HepG2 (cell line): ENCODE measurements at regions not wholly inside any gene's neighbourhood (a gene's known extent, or its start where the extent isn't known, plus 50 kb on each side); places are given as distances from the start of the nearest gene placed in this dataset.

Experiments used
- HDAC2 ChIP-seq: sonication (generic); formaldehyde crosslinking; IDR thresholded peaks from 2 replicates; pipeline ENCODE4 v1.4.0; 2020; ENCODE audit warnings: missing genetic modification reagents
- MATR3 ChIP-seq: sonication (generic); formaldehyde crosslinking; IDR thresholded peaks from 2 replicates; pipeline ENCODE4 v1.4.0; 2020; ENCODE audit warnings: missing genetic modification reagents
- PHF20 ChIP-seq: sonication (generic); formaldehyde crosslinking; IDR thresholded peaks from 2 replicates; pipeline ENCODE4 v1.5.0; 2020; ENCODE audit warnings: mild to moderate bottlenecking, missing genetic modification reagents
- POLR2AphosphoS2 ChIP-seq: IDR thresholded peaks from 2 replicates; pipeline ENCODE4 v1.6.1; 2011; ENCODE audit warnings: low read depth, low read length, improper control_type of control experiment
- ZNF263 ChIP-seq: sonication (generic); formaldehyde crosslinking; IDR thresholded peaks from 2 replicates; pipeline ENCODE4 v1.4.0; 2020; ENCODE audit warnings: missing genetic modification reagents
- ZNF558 ChIP-seq: sonication (generic); formaldehyde crosslinking; IDR thresholded peaks from 2 replicates; pipeline ENCODE4 v1.9.0; 2022; ENCODE audit warnings: mild to moderate bottlenecking, missing genetic modification reagents, borderline replicate concordance
- ZSCAN29 ChIP-seq: sonication (generic); formaldehyde crosslinking; conservative IDR thresholded peaks from 2 replicates; pipeline ENCODE4 v1.4.0; 2020; ENCODE audit warnings: mild to moderate bottlenecking, missing genetic modification reagents
- TF ChIP-seq, protein P1 (sequence below): sonication (generic); formaldehyde crosslinking; IDR thresholded peaks from 2 replicates; pipeline ENCODE4 v1.5.0; 2020; ENCODE audit warnings: mild to moderate bottlenecking, missing genetic modification reagents, moderate library complexity
- TF ChIP-seq, protein P2 (sequence below): sonication (generic); formaldehyde crosslinking; IDR thresholded peaks from 2 replicates; pipeline ENCODE4 v1.5.0; 2020; ENCODE audit warnings: missing genetic modification reagents, mild to moderate bottlenecking, borderline replicate concordance

DNA sequence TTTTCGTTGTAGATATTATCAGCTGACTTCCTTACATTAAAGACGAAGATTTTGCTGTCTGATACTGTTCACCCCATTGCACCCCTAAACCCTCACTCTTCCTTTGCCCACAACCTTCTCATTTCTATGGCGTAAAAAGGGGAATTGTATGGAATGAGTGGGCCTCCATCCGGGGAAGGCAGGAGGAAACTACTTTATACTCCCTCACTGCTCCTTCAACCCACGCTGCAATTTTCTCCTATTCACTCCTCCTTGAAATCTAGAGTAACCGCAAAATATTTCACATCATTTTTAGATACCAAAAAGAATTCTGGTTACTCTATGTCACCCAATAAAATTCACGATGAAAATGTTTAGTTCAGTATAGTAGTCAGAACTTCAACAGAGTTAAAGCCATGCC, 330.8 kb downstream of the DIRAS2 start:
- TF ChIP-seq HDAC2 (CRISPR knock-in tag), result no peak
- TF ChIP-seq MATR3 (CRISPR knock-in tag), result no peak
- TF ChIP-seq ZNF263 (CRISPR knock-in tag), result no peak
- no peak for TF ChIP-seq POLR2AphosphoS2
- TF ChIP-seq ZSCAN29 (CRISPR knock-in tag), result no peak
- TF ChIP-seq, protein P1, sequence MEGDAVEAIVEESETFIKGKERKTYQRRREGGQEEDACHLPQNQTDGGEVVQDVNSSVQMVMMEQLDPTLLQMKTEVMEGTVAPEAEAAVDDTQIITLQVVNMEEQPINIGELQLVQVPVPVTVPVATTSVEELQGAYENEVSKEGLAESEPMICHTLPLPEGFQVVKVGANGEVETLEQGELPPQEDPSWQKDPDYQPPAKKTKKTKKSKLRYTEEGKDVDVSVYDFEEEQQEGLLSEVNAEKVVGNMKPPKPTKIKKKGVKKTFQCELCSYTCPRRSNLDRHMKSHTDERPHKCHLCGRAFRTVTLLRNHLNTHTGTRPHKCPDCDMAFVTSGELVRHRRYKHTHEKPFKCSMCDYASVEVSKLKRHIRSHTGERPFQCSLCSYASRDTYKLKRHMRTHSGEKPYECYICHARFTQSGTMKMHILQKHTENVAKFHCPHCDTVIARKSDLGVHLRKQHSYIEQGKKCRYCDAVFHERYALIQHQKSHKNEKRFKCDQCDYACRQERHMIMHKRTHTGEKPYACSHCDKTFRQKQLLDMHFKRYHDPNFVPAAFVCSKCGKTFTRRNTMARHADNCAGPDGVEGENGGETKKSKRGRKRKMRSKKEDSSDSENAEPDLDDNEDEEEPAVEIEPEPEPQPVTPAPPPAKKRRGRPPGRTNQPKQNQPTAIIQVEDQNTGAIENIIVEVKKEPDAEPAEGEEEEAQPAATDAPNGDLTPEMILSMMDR, result no peak
- TF ChIP-seq, protein P2, sequence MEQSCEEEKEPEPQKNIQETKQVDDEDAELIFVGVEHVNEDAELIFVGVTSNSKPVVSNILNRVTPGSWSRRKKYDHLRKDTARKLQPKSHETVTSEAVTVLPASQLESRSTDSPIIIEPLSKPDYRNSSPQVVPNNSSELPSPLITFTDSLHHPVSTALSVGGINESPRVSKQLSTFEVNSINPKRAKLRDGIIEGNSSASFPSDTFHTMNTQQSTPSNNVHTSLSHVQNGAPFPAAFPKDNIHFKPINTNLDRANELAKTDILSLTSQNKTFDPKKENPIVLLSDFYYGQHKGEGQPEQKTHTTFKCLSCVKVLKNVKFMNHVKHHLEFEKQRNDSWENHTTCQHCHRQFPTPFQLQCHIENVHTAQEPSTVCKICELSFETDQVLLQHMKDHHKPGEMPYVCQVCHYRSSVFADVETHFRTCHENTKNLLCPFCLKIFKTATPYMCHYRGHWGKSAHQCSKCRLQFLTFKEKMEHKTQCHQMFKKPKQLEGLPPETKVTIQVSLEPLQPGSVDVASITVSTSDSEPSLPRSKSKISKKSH, result no peak
- no peak for TF ChIP-seq ZNF558 (CRISPR knock-in tag)
- TF ChIP-seq PHF20 (CRISPR knock-in tag), result no peak
